IMR-90 (cell line): ENCODE measurements at regions not wholly inside any gene's neighbourhood (a gene's known extent, or its start where the extent isn't known, plus 50 kb on each side); places are given as distances from the start of the nearest gene placed in this dataset.

Source experiments
- ATAC-seq: fragments of 200-7000 bp; cut with Tn5 transposase; 2 replicates; pipeline ENCODE4 v1.9.1; 2020; ENCODE audit warnings: low read depth, mild to moderate bottlenecking, moderate library complexity
- BruUV-seq: library from RNA; stranded (reverse); fragments of 400-500 nt; replicated peaks from 2 replicates; lab custom pipeline; 2021; lab: Mats Ljungman, UMichigan
- CTCF ChIA-PET: fragments of 300-600 bp; formaldehyde crosslinking; extraction: SDS; loops from one replicate; lab custom pipeline; 2021; ENCODE audit warnings: antibody characterized with exemption; lab: Yijun Ruan, JAX
- POLR2A ChIA-PET: fragments of 300-600 bp; sonication (Branson Sonifier 250); formaldehyde crosslinking; loops from one replicate; lab custom pipeline; 2022; ENCODE audit warnings: antibody characterized with exemption; ENCODE audit not compliant: unreplicated experiment; lab: Charles Lee
- DNase-seq: peaks from one replicate; pipeline ENCODE4 v3.0.0; 2013
- H2AFZ ChIP-seq: replicated peaks from 2 replicates; pipeline ENCODE3; 2013; ENCODE audit warnings: low read length, mild to moderate bottlenecking; ENCODE audit not compliant: poor library complexity
- H2AK5ac ChIP-seq: 2 replicates; pipeline ENCODE4 v1.6.1; 2013; ENCODE audit warnings: low read depth, low read length, inconsistent platforms
- H2AK9ac ChIP-seq: replicated peaks from 2 replicates; pipeline ENCODE3; 2013; ENCODE audit warnings: mild to moderate bottlenecking, low read depth, low read length, moderate library complexity; ENCODE audit not compliant: poor library complexity
- H2BK120ac ChIP-seq: 2 replicates; pipeline ENCODE4 v1.6.1; 2013; ENCODE audit warnings: low read depth, low read length, inconsistent platforms
- H2BK15ac ChIP-seq: 3 replicates; pipeline ENCODE4 v1.6.1; 2013; ENCODE audit warnings: low read depth, low read length, inconsistent platforms
- H2BK20ac ChIP-seq: 2 replicates; pipeline ENCODE4 v1.6.1; 2013; ENCODE audit warnings: low read depth, mild to moderate bottlenecking, inconsistent platforms, low read length, moderate library complexity
- H2BK5ac ChIP-seq: 2 replicates; pipeline ENCODE4 v1.6.1; 2013; ENCODE audit warnings: mild to moderate bottlenecking, low read depth, low read length, inconsistent platforms; ENCODE audit not compliant: poor library complexity, severe bottlenecking
- H3K14ac ChIP-seq: replicated peaks from 2 replicates; pipeline ENCODE4 v1.6.1; 2013; ENCODE audit warnings: low read depth, low read length, inconsistent platforms
- H3K18ac ChIP-seq: 2 replicates; pipeline ENCODE4 v1.6.1; 2013; ENCODE audit warnings: low read depth, low read length, control low read depth
- H3K23ac ChIP-seq: 2 replicates; pipeline ENCODE4 v1.6.1; 2013; ENCODE audit warnings: low read depth, low read length, inconsistent platforms
- H3K27ac ChIP-seq: 2 replicates; pipeline ENCODE4 v1.5.1; 2013; ENCODE audit warnings: mild to moderate bottlenecking, control low read depth, low read length; ENCODE audit not compliant: insufficient read depth
- H3K27me3 ChIP-seq: 2 replicates; pipeline ENCODE4 v1.6.1; 2013; ENCODE audit warnings: low read length; ENCODE audit not compliant: control insufficient read depth, insufficient read depth
- H3K36me3 ChIP-seq: 2 replicates; pipeline ENCODE4 v1.6.1; 2013; ENCODE audit warnings: low read length, mixed read lengths; ENCODE audit not compliant: control insufficient read depth, insufficient read depth
- H3K4ac ChIP-seq: 2 replicates; pipeline ENCODE4 v1.6.1; 2013; ENCODE audit warnings: low read depth, low read length, inconsistent platforms
- H3K4me1 ChIP-seq: 2 replicates; pipeline ENCODE4 v1.6.1; 2013; ENCODE audit warnings: low read length, mixed read lengths; ENCODE audit not compliant: control insufficient read depth, insufficient read depth
- H3K4me2 ChIP-seq: 2 replicates; pipeline ENCODE4 v1.6.1; 2013; ENCODE audit warnings: low read depth, mild to moderate bottlenecking, control low read depth, low read length, moderate library complexity
- H3K4me3 ChIP-seq: 2 replicates; pipeline ENCODE4 v1.5.1; 2013; ENCODE audit warnings: low read depth, mild to moderate bottlenecking, control low read depth, low read length, moderate library complexity; ENCODE audit not compliant: insufficient read depth
- H3K56ac ChIP-seq: 2 replicates; pipeline ENCODE4 v1.6.1; 2013; ENCODE audit warnings: low read length, inconsistent platforms; ENCODE audit not compliant: insufficient read depth; ENCODE audit errors: extremely low read depth
- H3K79me1 ChIP-seq, 2 experiments: 2 replicates each; pipeline ENCODE4 v1.6.1; 2013; ENCODE audit warnings: low read length in 2 of 2, inconsistent platforms in 1 of 2, low read depth in 1 of 2
- H3K9ac ChIP-seq: 2 replicates; pipeline ENCODE4 v1.6.1; 2013; ENCODE audit warnings: low read depth, low read length, control low read depth
- H3K9me1 ChIP-seq: 2 replicates; pipeline ENCODE4 v1.6.1; 2013; ENCODE audit warnings: low read length, inconsistent platforms; ENCODE audit not compliant: insufficient read depth
- H3K9me3 ChIP-seq: 2 replicates; pipeline ENCODE4 v1.6.1; 2013; ENCODE audit warnings: low read length; ENCODE audit not compliant: control insufficient read depth, insufficient read depth
- H4K20me1 ChIP-seq: 2 replicates; pipeline ENCODE4 v1.6.1; 2013; ENCODE audit warnings: low read length, inconsistent platforms; ENCODE audit not compliant: insufficient read depth
- H4K5ac ChIP-seq: 2 replicates; pipeline ENCODE4 v1.6.1; 2013; ENCODE audit warnings: mild to moderate bottlenecking, low read depth, low read length, control low read depth
- H4K8ac ChIP-seq, 2 experiments: 2 replicates each; pipeline ENCODE4 v1.6.1; 2013; ENCODE audit warnings: low read depth in 2 of 2, low read length in 2 of 2, control low read depth in 1 of 2, inconsistent platforms in 1 of 2
- H4K91ac ChIP-seq: 2 replicates; pipeline ENCODE4 v1.6.1; 2013; ENCODE audit warnings: low read depth, low read length, inconsistent platforms; ENCODE audit not compliant: insufficient read depth
- FOS ChIP-seq: fragments of 150-350 bp; IDR thresholded peaks from 2 replicates; pipeline ENCODE4 v1.6.1; 2016; ENCODE audit warnings: low read depth, low read length
- MAZ ChIP-seq: IDR thresholded peaks from 2 replicates; pipeline ENCODE4 v1.6.1; 2012; ENCODE audit warnings: low read depth, mild to moderate bottlenecking, low read length, improper control_type of control experiment, moderate library complexity, borderline replicate concordance
- NFE2L2 ChIP-seq: fragments of 150-350 bp; IDR thresholded peaks from 2 replicates; pipeline ENCODE4 v1.6.1; 2016; ENCODE audit warnings: low read depth, mild to moderate bottlenecking, low read length
- POLR2A ChIP-seq: IDR thresholded peaks from 2 replicates; pipeline ENCODE4 v1.6.1; 2012; ENCODE audit warnings: mild to moderate bottlenecking, low read depth, low read length
- RAD21 ChIP-seq: IDR thresholded peaks from 2 replicates; pipeline ENCODE4 v1.6.1; 2012; ENCODE audit warnings: low read length, improper control_type of control experiment
- RCOR1 ChIP-seq: IDR thresholded peaks from 2 replicates; pipeline ENCODE4 v1.6.1; 2012; ENCODE audit warnings: mild to moderate bottlenecking, low read length, improper control_type of control experiment; ENCODE audit not compliant: insufficient replicate concordance
- SMC3 ChIP-seq: fragments of 150-350 bp; IDR thresholded peaks from 2 replicates; pipeline ENCODE4 v1.6.1; 2016; ENCODE audit warnings: low read depth, mild to moderate bottlenecking, antibody characterized with exemption, low read length, moderate library complexity
- WGBS, 2 experiments: methylation state at CpG; one replicate each; pipeline versions ENCODE4 v1.1.5 to v1.1.7; 2013; ENCODE audit warnings: missing lambda C conversion rate in 2 of 2; ENCODE audit not compliant: insufficient read length in 1 of 2; ENCODE audit errors: extremely low coverage in 2 of 2; 5-methylcytosine and 5-hydroxymethylcytosine counted together
- dilution Hi-C: fragments of 300-500 bp; cut with HindIII; formaldehyde crosslinking; loops from one replicate; pipeline ENCODE4 v1.14.3; 2018; ENCODE audit warnings: low sequenced_read_pairs; ENCODE audit not compliant: unreplicated experiment
- in situ Hi-C: fragments of 300-500 bp; cut with MboI; formaldehyde crosslinking; loops from 3 replicates; pipeline ENCODE4 v1.14.3; 2019; ENCODE audit warnings: low sequenced_read_pairs, inconsistent platforms, mixed read lengths
- intact Hi-C: fragments of 100-400 bp; cut with micrococcal nuclease; formaldehyde crosslinking; loops from 2 replicates; pipeline ENCODE4 v1.10.0; 2022
- TF ChIP-seq, protein P1 (sequence below): fragments of 150-350 bp; IDR thresholded peaks from 2 replicates; pipeline ENCODE4 v1.6.1; 2016; ENCODE audit warnings: low read depth, mild to moderate bottlenecking, low read length, moderate library complexity, borderline replicate concordance

DNA sequence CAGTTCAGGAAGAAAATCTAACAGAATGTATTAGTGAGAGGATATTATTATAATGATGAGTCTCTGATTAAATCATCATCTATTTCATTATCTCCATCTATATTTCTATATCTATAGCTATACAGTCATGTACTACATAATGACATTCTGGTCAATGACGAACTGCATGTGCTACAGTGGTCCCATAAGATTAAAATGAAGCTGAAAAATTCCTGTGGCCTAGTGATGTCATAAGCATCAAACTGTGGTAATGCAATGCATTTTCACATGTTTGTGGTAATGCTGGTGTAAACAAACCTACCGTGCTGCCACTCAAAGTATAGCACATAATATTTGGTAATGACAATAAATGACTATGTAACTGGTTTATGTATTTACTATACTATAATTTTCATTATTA is 1127.9 kb upstream of the CHAC2 start:
- in situ Hi-C loops = no loop called here
- WGBS, 2 experiments = 60% methylated on average over 1 of the region's 2 CpGs; no CpG with 5 or more reads in 1 of the 2 experiments
- POLR2A ChIA-PET = no interaction called here

More for the DNA sequence above, 1127.9 kb upstream of the CHAC2 start:
- H3K4me2 ChIP-seq = no peak overlapping the region
- no peak overlapping the region for H2AK9ac ChIP-seq
- no peak overlapping the region for H3K4me3 ChIP-seq
- ATAC-seq = peak; percentile 17; the same call in 1 of the 2 replicates
- H3K79me1 ChIP-seq = no peaks in the 10 kb centered on the region
- H4K20me1 ChIP-seq = no peaks in the 10 kb centered on the region
- no peak overlapping the region for H4K5ac ChIP-seq
- H3K4ac ChIP-seq = no peak overlapping the region
- dilution Hi-C loops (no loop called here), intact Hi-C loops (no loop called here)
- H4K8ac ChIP-seq = no peak overlapping the region
- no peak overlapping the region for H2AK5ac ChIP-seq
- H2AFZ ChIP-seq = no peak overlapping the region
- no peak overlapping the region for H4K91ac ChIP-seq
- H2BK120ac ChIP-seq = no peak overlapping the region
- H3K4me1 ChIP-seq = no peaks in the 10 kb centered on the region
- H2BK15ac ChIP-seq = no peak overlapping the region
- no peak overlapping the region for H2BK20ac ChIP-seq
- no peak overlapping the region for H3K14ac ChIP-seq
- no peak for TF ChIP-seq MAZ
- TF ChIP-seq POLR2A = no peak
- no peak for TF ChIP-seq RAD21
- TF ChIP-seq SMC3 = no peak
- TF ChIP-seq, protein P1, sequence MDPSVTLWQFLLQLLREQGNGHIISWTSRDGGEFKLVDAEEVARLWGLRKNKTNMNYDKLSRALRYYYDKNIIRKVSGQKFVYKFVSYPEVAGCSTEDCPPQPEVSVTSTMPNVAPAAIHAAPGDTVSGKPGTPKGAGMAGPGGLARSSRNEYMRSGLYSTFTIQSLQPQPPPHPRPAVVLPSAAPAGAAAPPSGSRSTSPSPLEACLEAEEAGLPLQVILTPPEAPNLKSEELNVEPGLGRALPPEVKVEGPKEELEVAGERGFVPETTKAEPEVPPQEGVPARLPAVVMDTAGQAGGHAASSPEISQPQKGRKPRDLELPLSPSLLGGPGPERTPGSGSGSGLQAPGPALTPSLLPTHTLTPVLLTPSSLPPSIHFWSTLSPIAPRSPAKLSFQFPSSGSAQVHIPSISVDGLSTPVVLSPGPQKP = no peak
- TF ChIP-seq RCOR1 = no peak
- TF ChIP-seq NFE2L2 = no peak
- no peak for TF ChIP-seq FOS
- CTCF ChIA-PET = no interaction called here
- H3K56ac ChIP-seq = no peak overlapping the region
- no peak overlapping the region for H3K9ac ChIP-seq
- H3K9me1 ChIP-seq = no peaks in the 10 kb centered on the region; the same call in 1 of the 2 replicates
- H3K27me3 ChIP-seq = no peaks in the 10 kb centered on the region
- peak; percentile 71 for DNase-seq
- peaks cover 5% of the 10 kb centered on the region for H3K9me3 ChIP-seq
- no TSS peak for BruUV-seq
- no peak overlapping the region for H3K23ac ChIP-seq
- no peaks in the 10 kb centered on the region for H3K36me3 ChIP-seq
- no peak overlapping the region for H3K27ac ChIP-seq
- H2BK5ac ChIP-seq = no peak overlapping the region
- H3K18ac ChIP-seq = no peak overlapping the region
